ENCODE measurements at regions not wholly inside any gene's neighbourhood (a gene's known extent, or its start where the extent isn't known, plus 50 kb on each side); places are given as distances from the start of the nearest gene placed in this dataset.

DNA sequence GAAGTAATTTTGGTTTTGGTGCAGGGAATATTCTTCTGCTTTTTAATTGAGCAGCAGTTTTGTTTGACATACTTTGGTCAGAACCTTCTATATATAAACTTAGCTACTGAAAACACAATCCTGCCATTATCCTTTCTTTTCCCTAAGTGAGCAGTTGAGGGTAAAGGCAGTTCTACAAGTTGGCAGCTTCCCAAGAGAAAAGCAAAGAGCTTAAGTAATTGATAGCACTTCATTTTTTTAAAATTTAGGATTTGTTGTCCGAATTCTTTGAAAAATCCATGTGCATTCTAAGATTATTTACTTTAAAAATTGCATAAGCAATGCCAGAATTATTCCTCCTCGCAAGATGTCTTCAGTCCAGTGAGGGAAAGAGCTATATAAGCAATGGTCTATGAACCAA, 1394.1 kb downstream of the FAM181B start:
- Histone ChIP-seq H3K27me3 (no peaks in the 10 kb centered on the region), H3K4me3 (no peak overlapping the region), H3K9me3 (no peaks in the 10 kb centered on the region), H3K36me3 (ENCODE audit: low read depth, missing control alignments) (no peaks in the 10 kb centered on the region), H3K27ac (no peak overlapping the region), H3K4me1 (no peaks in the 10 kb centered on the region)
- intact Hi-C loops (cut with DNase I; ENCODE audit: low total_unique reads) = no loop called here
- 84 to 94% methylated on average over 2 of the region's 2 CpGs for WGBS, 2 donors
- DNase-seq = no peak
- TF ChIP-seq CTCF (IDR thresholded peaks at IDR 0.05) (no peak), POLR2A (IDR thresholded peaks at IDR 0.05) (no peak)

GRCh38 chr11:81337756-81338155, 1395.9 kb downstream of the FAM181B start:
- no peaks in the 10 kb centered on the region for H3K27me3 ChIP-seq
- no peaks in the 10 kb centered on the region for H3K36me3 ChIP-seq (ENCODE audit: low read depth, missing control alignments)
- TF ChIP-seq CTCF (IDR thresholded peaks at IDR 0.05) = no peak
- TF ChIP-seq POLR2A (IDR thresholded peaks at IDR 0.05) = no peak
- DNase-seq = no peak
- no peaks in the 10 kb centered on the region for H3K9me3 ChIP-seq
- no peaks in the 10 kb centered on the region for H3K4me1 ChIP-seq
- H3K4me3 ChIP-seq = no peak overlapping the region
- 54 to 61% methylated on average over 3 of the region's 3 CpGs for WGBS, 2 donors
- intact Hi-C loops (cut with DNase I; ENCODE audit: low total_unique reads) = no loop called here
- no peak overlapping the region for H3K27ac ChIP-seq

DNA sequence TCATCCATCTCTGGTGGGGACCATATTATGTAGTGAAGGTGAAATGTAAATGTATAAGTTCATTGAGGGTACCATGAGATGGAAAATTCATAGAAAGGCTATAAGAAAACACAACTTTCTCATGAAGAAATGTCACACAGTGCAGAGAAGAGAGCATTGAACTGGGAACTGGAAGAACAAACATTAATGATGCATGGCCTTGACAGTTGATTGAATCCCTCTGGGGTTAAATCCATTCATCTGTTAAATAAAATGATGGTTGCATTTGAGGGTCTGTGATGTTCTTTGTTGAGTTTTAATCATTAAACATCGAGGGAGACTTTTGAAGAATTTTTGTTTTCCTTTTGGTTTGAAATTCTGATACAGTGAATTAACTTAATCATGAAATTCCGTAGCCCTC, 1401.4 kb downstream of the FAM181B start:
- Histone ChIP-seq H3K27me3 (no peaks in the 10 kb centered on the region), H3K4me1 (no peaks in the 10 kb centered on the region), H3K36me3 (ENCODE audit: low read depth, missing control alignments) (no peaks in the 10 kb centered on the region), H3K27ac (no peak overlapping the region), H3K4me3 (no peak overlapping the region), H3K9me3 (no peaks in the 10 kb centered on the region)
- no peak for DNase-seq
- WGBS, 2 donors = 78 to 89% methylated on average over 2 of the region's 2 CpGs
- TF ChIP-seq CTCF (IDR thresholded peaks at IDR 0.05) = no peak
- no peak for TF ChIP-seq POLR2A (IDR thresholded peaks at IDR 0.05)
- intact Hi-C loops (cut with DNase I; ENCODE audit: low total_unique reads) = no loop called here

GRCh38 chr11:81331611-81332235, 1401.9 kb downstream of the FAM181B start:
- WGBS, 2 donors = 58 to 67% methylated on average over 9 of the region's 9 CpGs
- no peak for TF ChIP-seq POLR2A (IDR thresholded peaks at IDR 0.05)
- no peak for TF ChIP-seq CTCF (IDR thresholded peaks at IDR 0.05)
- intact Hi-C loops (cut with DNase I; ENCODE audit: low total_unique reads) = no loop called here

GRCh38 chr11:81331088-81331487, 1402.6 kb downstream of the FAM181B start:
- intact Hi-C loops (cut with DNase I; ENCODE audit: low total_unique reads) = no loop called here
- H3K27ac ChIP-seq = no peak overlapping the region
- H3K4me3 ChIP-seq = no peak overlapping the region
- no peak for DNase-seq
- H3K9me3 ChIP-seq = no peaks in the 10 kb centered on the region
- WGBS, 2 donors = 54 to 71% methylated on average over 4 of the region's 4 CpGs
- H3K4me1 ChIP-seq = no peaks in the 10 kb centered on the region
- no peaks in the 10 kb centered on the region for H3K36me3 ChIP-seq (ENCODE audit: low read depth, missing control alignments)
- H3K27me3 ChIP-seq = no peaks in the 10 kb centered on the region
- TF ChIP-seq CTCF (IDR thresholded peaks at IDR 0.05) = no peak
- TF ChIP-seq POLR2A (IDR thresholded peaks at IDR 0.05) = no peak

More at GRCh38 chr11:81331611-81332235, 1401.9 kb downstream of the FAM181B start:
- no peak overlapping the region for H3K4me3 ChIP-seq
- H3K4me1 ChIP-seq = no peaks in the 10 kb centered on the region
- no peak overlapping the region for H3K27ac ChIP-seq
- H3K9me3 ChIP-seq = no peaks in the 10 kb centered on the region
- no peaks in the 10 kb centered on the region for H3K36me3 ChIP-seq (ENCODE audit: low read depth, missing control alignments)
- no peak for DNase-seq
- no peaks in the 10 kb centered on the region for H3K27me3 ChIP-seq
